HL-60 (cell line): ENCODE measurements at regions not wholly inside any gene's neighbourhood (a gene's known extent, or its start where the extent isn't known, plus 50 kb on each side); places are given as distances from the start of the nearest gene placed in this dataset.

Experiments
- DNase-seq, 2 experiments: peaks; one replicate each; pipeline ENCODE4 v3.0.0-alpha.2; 2010 to 2020; ENCODE audit warnings: low read depth in 1 of 2, low spot score in 1 of 2
- H3K27ac ChIP-seq: fragments of 250-450 bp; sonication (Bioruptor Pico); replicated peaks from 2 replicates; pipeline ENCODE4 v1.5.1; 2020; ENCODE audit warnings: mild to moderate bottlenecking, moderate library complexity
- H3K27me3 ChIP-seq: fragments of 250-450 bp; sonication (Bioruptor Pico); 2 replicates; pipeline ENCODE4 v1.5.1; 2021; ENCODE audit warnings: mild to moderate bottlenecking, moderate library complexity; ENCODE audit not compliant: insufficient read depth, poor library complexity, severe bottlenecking
- H3K4me3 ChIP-seq: replicated peaks from 2 replicates; pipeline ENCODE4 v1.5.1; 2011; ENCODE audit warnings: mild to moderate bottlenecking, control low read depth, low read length; ENCODE audit not compliant: insufficient read depth
- CTCF ChIP-seq: IDR thresholded peaks from one replicate; pipeline ENCODE4 v1.5.1; 2011; ENCODE audit warnings: low read length, control low read depth, inconsistent platforms; ENCODE audit not compliant: insufficient read depth
- GABPA ChIP-seq: IDR thresholded peaks from 2 replicates; pipeline ENCODE4 v1.6.1; 2012; ENCODE audit warnings: low read depth
- POLR2AphosphoS5 ChIP-seq: IDR thresholded peaks from 2 replicates; pipeline ENCODE4 v1.6.1; 2012; ENCODE audit warnings: low read depth
- REST ChIP-seq: IDR thresholded peaks from 2 replicates; pipeline ENCODE4 v1.6.1; 2012; ENCODE audit warnings: low read depth; ENCODE audit not compliant: insufficient replicate concordance
- SPI1 ChIP-seq: IDR thresholded peaks from 2 replicates; pipeline ENCODE4 v1.6.1; 2012; ENCODE audit warnings: low read depth, mild to moderate bottlenecking, borderline replicate concordance

GRCh38 chr5:73363911-73364730 is 84.5 kb downstream of the FOXD1 start:
- peak in 1 of 2 experiments; percentile 22 for DNase-seq
- Histone ChIP-seq H3K27me3 (no peaks in the 10 kb centered on the region), H3K4me3 (no peak overlapping the region), H3K27ac (no peak overlapping the region)
- TF ChIP-seq GABPA (no peak), SPI1 (no peak), REST (no peak), CTCF (no peak), POLR2AphosphoS5 (no peak)

- Histone ChIP-seq H3K27ac (no peak overlapping the region), H3K4me3 (no peak overlapping the region), H3K27me3 (no peaks in the 10 kb centered on the region)
- TF ChIP-seq POLR2AphosphoS5: no peak
- no peak for TF ChIP-seq CTCF
- TF ChIP-seq GABPA: no peak
- no peak for TF ChIP-seq SPI1
- DNase-seq: no peak
Observed at GRCh38 chr5:73359395-73359794, 89.2 kb downstream of the FOXD1 start.

GRCh38 chr5:73358366-73358765 is 90.2 kb downstream of the FOXD1 start:
- no peak for DNase-seq
- H3K27me3 ChIP-seq: no peaks in the 10 kb centered on the region
- H3K4me3 ChIP-seq: no peak overlapping the region
- H3K27ac ChIP-seq: no peak overlapping the region
- TF ChIP-seq REST (no peak), SPI1 (no peak), CTCF (no peak)

GRCh38 chr5:73357576-73357975 is 91.0 kb downstream of the FOXD1 start:
- no peak overlapping the region for H3K27ac ChIP-seq
- DNase-seq: no peak
- no peaks in the 10 kb centered on the region for H3K27me3 ChIP-seq
- TF ChIP-seq REST: no peak
- TF ChIP-seq SPI1: no peak
- no peak for TF ChIP-seq GABPA
- TF ChIP-seq POLR2AphosphoS5: no peak
- no peak for TF ChIP-seq CTCF
- no peak overlapping the region for H3K4me3 ChIP-seq
